A673 (cell line): ENCODE measurements at regions not wholly inside any gene's neighbourhood (a gene's known extent, or its start where the extent isn't known, plus 50 kb on each side); places are given as distances from the start of the nearest gene placed in this dataset.

Experiments
- CTCF ChIP-seq: fragments of 300-800, 200-600 bp; sonication (generic); conservative IDR thresholded peaks from 2 replicates; pipeline ENCODE4 v1.5.1; 2017; ENCODE audit warnings: low read depth, mild to moderate bottlenecking, antibody characterized with exemption, low read length, moderate library complexity, mixed read lengths
- EZH2 ChIP-seq: fragments of 200-600 bp; sonication (generic); IDR thresholded peaks from 2 replicates; pipeline ENCODE4 v1.6.1; 2017; ENCODE audit warnings: borderline replicate concordance, low read depth, mild to moderate bottlenecking, mixed read lengths, antibody characterized with exemption, low read length; ENCODE audit not compliant: poor library complexity, severe bottlenecking

- TF ChIP-seq EZH2 (no peak), CTCF (no peak)
Observed at GRCh38 chr1:22340066-22340465, 111.6 kb upstream of the ZBTB40 start.
